Pancreas (tissue), 10 donors: ENCODE measurements at regions not wholly inside any gene's neighbourhood (a gene's known extent, or its start where the extent isn't known, plus 50 kb on each side); places are given as distances from the start of the nearest gene placed in this dataset.

Experiments used
- ATAC-seq, 4 donors: fragments of 200-7000 bp; cut with Tn5 transposase; one replicate each; pipeline versions ENCODE4 v1.8.0 to v1.9.1; 2020; ENCODE audit warnings: mild to moderate bottlenecking in 4 of 4, moderate library complexity in 4 of 4
- DNase-seq, 6 donors: peaks; one replicate each; pipeline ENCODE4 v3.0.0-alpha.2; 2020
- FAIRE-seq: peaks from 2 replicates; lab custom pipeline; 2012; peaks lifted over from hg19 to GRCh38; lab: Jason Lieb, UNC
- H3K27ac ChIP-seq, 4 donors: fragments of 200-600 bp; sonication (generic); 1 replicate in 3 of 4; 2 replicates in 1 of 4; pipeline versions ENCODE4 v1.5.0 to v1.8.0; 2020
- H3K27me3 ChIP-seq, 4 donors: fragments of 200-600 bp; one replicate each; pipeline ENCODE4 v1.8.0; 2021
- H3K36me3 ChIP-seq, 3 donors: fragments of 200-600 bp; sonication (generic) in 1 of 3; one replicate each; pipeline versions ENCODE4 v1.5.0 to v1.8.0; 2020 to 2021
- H3K4me1 ChIP-seq, 3 donors: fragments of 200-600 bp; one replicate each; pipeline ENCODE4 v1.8.0; 2021
- H3K4me3 ChIP-seq, 4 donors: fragments of 200-600 bp; sonication (generic) in 2 of 4; one replicate each; pipeline versions ENCODE4 v1.5.0 to v1.8.0; 2020 to 2021
- H3K9me3 ChIP-seq, 4 donors: fragments of 200-600 bp; one replicate each; pipeline ENCODE4 v1.8.0; 2021
- CTCF ChIP-seq, 4 donors: fragments of 200-600 bp; sonication (generic) in 3 of 4; IDR thresholded peaks; one replicate each; pipeline versions ENCODE4 v1.5.0 to v1.8.0; 2021; ENCODE audit warnings: antibody characterized with exemption in 4 of 4
- WGBS, 2 donors: extraction: QIAGEN DNeasy Blood & Tissue Kit; methylation state at CpG; one replicate each; pipeline ENCODE4 v1.1.7; 2013; 5-methylcytosine and 5-hydroxymethylcytosine counted together
- intact Hi-C, 3 donors: fragments of 100-400 bp; cut with DNase I; formaldehyde crosslinking; loops; one replicate each; pipeline versions ENCODE4 v1.11.1 to v1.14.2; 2022
- donor health status: healthy with polysubstance abuse.
- donor health status: DM: no; HTN: no; CAD: no; lungs with moderate emphysema.
- donor health status: DM: no; HTN: no; CAD: no.
- donor health status: control.
- donor health status: control.
- donor health status: Bipolar disorder and iron deficiency.
- donor health status: DM: yes; HTN: yes; CAD: no.
- donor health status: DM: no; HTN: no; CAD: no.
- donor health status: DM: no; HTN: no; CAD: no.
- donor health status: DM: yes; HTN: yes; CAD: no.

- no peak for TF ChIP-seq CTCF (IDR thresholded peaks at IDR 0.05)
- DNase-seq (no peak), ATAC-seq (no peak), FAIRE-seq (no peak)
- intact Hi-C loops, result no loop called here
- Histone ChIP-seq H3K27ac (no peak overlapping the region), H3K27me3 (peaks cover 0 to 6% (median 0%) of the 10 kb centered on the region in 4 donors), H3K9me3 (no peaks in the 10 kb centered on the region), H3K4me3 (no peak overlapping the region), H3K4me1 (no peaks in the 10 kb centered on the region), H3K36me3 (no peaks in the 10 kb centered on the region)
- 53 to 62% methylated on average over 5 of the region's 5 CpGs for WGBS, 2 donors
These were observed 109.8 kb upstream of the ALK start for GRCh38 chr2:30031184-30031583.

- intact Hi-C loops, result no loop called here
- H3K4me3 ChIP-seq, result no peak overlapping the region
- TF ChIP-seq CTCF (IDR thresholded peaks at IDR 0.05), result no peak
- WGBS, 2 donors, result 81 to 88% methylated on average over 5 of the region's 5 CpGs
- DNase-seq (no peak), FAIRE-seq (no peak), ATAC-seq (no peak)
- no peaks in the 10 kb centered on the region for H3K27me3 ChIP-seq
- no peaks in the 10 kb centered on the region for H3K9me3 ChIP-seq
- no peaks in the 10 kb centered on the region for H3K36me3 ChIP-seq
- no peak overlapping the region for H3K27ac ChIP-seq
- no peaks in the 10 kb centered on the region for H3K4me1 ChIP-seq
These were observed 112.6 kb upstream of the YPEL5 start for GRCh38 chr2:30034052-30034775.

GRCh38 chr2:30037016-30037415 lies 109.8 kb upstream of the YPEL5 start:
- H3K4me3 ChIP-seq, result no peak overlapping the region
- ATAC-seq, result no peak
- no peak for TF ChIP-seq CTCF (IDR thresholded peaks at IDR 0.05)
- no peak overlapping the region for H3K27ac ChIP-seq
- intact Hi-C loops, result no loop called here
- 95 to 100% methylated on average over 2 of the region's 2 CpGs for WGBS, 2 donors
- no peak for FAIRE-seq
- H3K36me3 ChIP-seq, result no peaks in the 10 kb centered on the region
- no peaks in the 10 kb centered on the region for H3K4me1 ChIP-seq
- no peaks in the 10 kb centered on the region for H3K9me3 ChIP-seq
- no peak for DNase-seq
- H3K27me3 ChIP-seq, result no peaks in the 10 kb centered on the region

- no peak for FAIRE-seq
- WGBS, 2 donors, result 90 to 92% methylated on average over 3 of the region's 3 CpGs
- ATAC-seq, result no peak
These were observed 108.4 kb upstream of the YPEL5 start for GRCh38 chr2:30038419-30038818.

More at GRCh38 chr2:30038419-30038818, 108.4 kb upstream of the YPEL5 start:
- DNase-seq, result no peak
- H3K9me3 ChIP-seq, result no peaks in the 10 kb centered on the region
- no peaks in the 10 kb centered on the region for H3K4me1 ChIP-seq
- no peak overlapping the region for H3K4me3 ChIP-seq
- H3K36me3 ChIP-seq, result no peaks in the 10 kb centered on the region
- no peaks in the 10 kb centered on the region for H3K27me3 ChIP-seq
- TF ChIP-seq CTCF (IDR thresholded peaks at IDR 0.05), result no peak
- no peak overlapping the region for H3K27ac ChIP-seq
- intact Hi-C loops, result no loop called here
